Psoas muscle (tissue), 7 donors: ENCODE measurements at regions not wholly inside any gene's neighbourhood (a gene's known extent, or its start where the extent isn't known, plus 50 kb on each side); places are given as distances from the start of the nearest gene placed in this dataset.
"Not testable (repeated sequence)": the region's sequence is repeated elsewhere in the genome, so short reads cannot be mapped to it uniquely, and the experiment has no call there.

Source experiments
- ATAC-seq, 4 donors: fragments of 200-7000 bp; cut with Tn5 transposase; one replicate each; pipeline ENCODE4 v1.9.1; 2020; ENCODE audit warnings: moderate library complexity in 3 of 4, mild to moderate bottlenecking in 2 of 4
- DNase-seq, 2 donors: peaks; one replicate each; pipeline ENCODE4 v3.0.0-alpha.2; 2020
- H3K27ac ChIP-seq: fragments of 200-600 bp; one replicate; pipeline ENCODE4 v1.8.0; 2022
- H3K27me3 ChIP-seq, 3 donors: fragments of 200-600 bp in 1 of 3; one replicate each; pipeline versions ENCODE4 v1.6.1 to v1.8.0; 2013 to 2022; ENCODE audit warnings: low read length in 2 of 3, mild to moderate bottlenecking in 2 of 3, moderate library complexity in 1 of 3; ENCODE audit not compliant: insufficient read depth in 3 of 3
- H3K36me3 ChIP-seq, 2 donors: fragments of 200-600 bp in 1 of 2; one replicate each; pipeline versions ENCODE4 v1.6.1 to v1.8.0; 2013 to 2022; ENCODE audit warnings: low read depth in 1 of 2, mild to moderate bottlenecking in 1 of 2, moderate library complexity in 1 of 2; ENCODE audit not compliant: insufficient read depth in 1 of 2
- H3K4me1 ChIP-seq: fragments of 200-600 bp; one replicate; pipeline ENCODE4 v1.8.0; 2022
- H3K4me3 ChIP-seq: fragments of 200-600 bp; one replicate; pipeline ENCODE4 v1.8.0; 2022; ENCODE audit warnings: mild to moderate bottlenecking
- H3K9me3 ChIP-seq: fragments of 200-600 bp; one replicate; pipeline ENCODE4 v1.8.0; 2022
- CTCF ChIP-seq: fragments of 200-600 bp; IDR thresholded peaks from one replicate; pipeline ENCODE4 v1.8.0; 2022; ENCODE audit warnings: antibody characterized with exemption
- WGBS, 3 donors: extraction: QIAGEN DNeasy Blood & Tissue Kit; methylation state at CpG; one replicate each; pipeline versions ENCODE4 v1.1.6 to v1.1.7; 2013; 5-methylcytosine and 5-hydroxymethylcytosine counted together
- intact Hi-C, 2 donors: fragments of 100-400 bp; cut with DNase I; formaldehyde crosslinking; loops; one replicate each; pipeline versions ENCODE4 v1.11.0 to v1.14.2; 2022
- donor health status: healthy with polysubstance abuse.
- donor health status: DM: no; HTN: no; CAD: no; lungs with moderate emphysema.
- donor health status: Bipolar disorder and iron deficiency.
- donor health status: healthy.
- donor health status: DM: yes; HTN: yes; CAD: no.
- donor health status: DM: no; HTN: no; CAD: no.
- donor health status: DM: yes; HTN: yes; CAD: no.

- 28 to 53% (median 41%) methylated on average over 2 of the region's 2 CpGs for WGBS, 3 donors
- no peaks in the 10 kb centered on the region for H3K36me3 ChIP-seq
- no peak for DNase-seq
- H3K4me1 ChIP-seq = no peaks in the 10 kb centered on the region
- H3K27me3 ChIP-seq = no peaks in the 10 kb centered on the region
- H3K9me3 ChIP-seq = peaks cover 5% of the 10 kb centered on the region
- ATAC-seq = no peak
- intact Hi-C loops = no loop called here
- H3K27ac ChIP-seq = no peak overlapping the region
- H3K4me3 ChIP-seq = no peak overlapping the region
- TF ChIP-seq CTCF = no peak
These were observed 251.1 kb upstream of the BTG1 start for GRCh38 chr12:92396647-92397252.

- Histone ChIP-seq H3K9me3 (peaks cover 5% of the 10 kb centered on the region), H3K27me3 (no peaks in the 10 kb centered on the region), H3K27ac (no peak overlapping the region), H3K36me3 (no peaks in the 10 kb centered on the region), H3K4me1 (no peaks in the 10 kb centered on the region), H3K4me3 (no peak overlapping the region)
- no peak for TF ChIP-seq CTCF
- ATAC-seq (no peak), DNase-seq (no peak)
- WGBS, 3 donors = 68 to 74% (median 74%) methylated on average over 2 of the region's 2 CpGs
- intact Hi-C loops = no loop called here
These were observed 249.7 kb upstream of the BTG1 start for GRCh38 chr12:92395322-92395721.

GRCh38 chr12:92394895-92395294, 249.2 kb upstream of the BTG1 start:
- Histone ChIP-seq H3K36me3 (no peaks in the 10 kb centered on the region), H3K27ac (no peak overlapping the region), H3K4me3 (no peak overlapping the region), H3K9me3 (peaks cover 5% of the 10 kb centered on the region), H3K27me3 (no peaks in the 10 kb centered on the region), H3K4me1 (no peaks in the 10 kb centered on the region)
- no peak for TF ChIP-seq CTCF
- 94 to 100% (median 98%) methylated on average over 1 of the region's 1 CpG for WGBS, 3 donors
- no peak for ATAC-seq
- intact Hi-C loops = no loop called here
- DNase-seq = no peak

GRCh38 chr12:92393504-92393903, 247.9 kb upstream of the BTG1 start:
- WGBS, 3 donors = 92 to 99% (median 98%) methylated on average over 7 of the region's 7 CpGs
- intact Hi-C loops = no loop called here
- Histone ChIP-seq H3K4me3 (no peak overlapping the region), H3K27ac (no peak overlapping the region), H3K9me3 (peaks cover 5% of the 10 kb centered on the region), H3K36me3 (no peaks in the 10 kb centered on the region), H3K4me1 (no peaks in the 10 kb centered on the region), H3K27me3 (no peaks in the 10 kb centered on the region)
- DNase-seq = no peak
- no peak for TF ChIP-seq CTCF
- no peak for ATAC-seq

GRCh38 chr12:92391726-92392125, 246.1 kb upstream of the BTG1 start:
- DNase-seq, H3K4me1 ChIP-seq, H3K27me3 ChIP-seq, H3K4me3 ChIP-seq, intact Hi-C loops, ATAC-seq, H3K27ac ChIP-seq, H3K36me3 ChIP-seq, H3K9me3 ChIP-seq: not testable (repeated sequence)
- 94 to 97% (median 96%) methylated on average over 1 of the region's 1 CpG for WGBS, 3 donors
